CD4-positive, alpha-beta T cell (primary cell): ENCODE measurements at regions not wholly inside any gene's neighbourhood (a gene's known extent, or its start where the extent isn't known, plus 50 kb on each side); places are given as distances from the start of the nearest gene placed in this dataset.

Source experiments
- ATAC-seq: fragments of 200-7000 bp; cut with Tn5 transposase; one replicate; pipeline ENCODE4 v1.10.0; 2022; ENCODE audit warnings: mild to moderate bottlenecking; ENCODE audit not compliant: poor library complexity
- CTCF ChIA-PET: fragments of 350-600 bp; sonication (Branson Sonifier 250); formaldehyde crosslinking; loops from one replicate; lab custom pipeline; 2021; ENCODE audit warnings: antibody characterized with exemption, inconsistent platforms; lab: Charles Lee
- POLR2A ChIA-PET: fragments of 350-600 bp; sonication (Branson Sonifier 250); formaldehyde crosslinking; loops from one replicate; lab custom pipeline; 2021; ENCODE audit warnings: antibody characterized with exemption, inconsistent platforms; lab: Charles Lee
- DNase-seq, 14 experiments: peaks; one replicate each; pipeline ENCODE4 v3.0.0-alpha.2; 2013 to 2020; ENCODE audit warnings: mixed read lengths in 2 of 14
- H3K27ac ChIP-seq, 2 donors: one replicate each; pipeline versions ENCODE4 v1.5.1 to v1.7.0; 2013; ENCODE audit warnings: low read length in 2 of 2, low read depth in 1 of 2, mild to moderate bottlenecking in 1 of 2
- H3K27me3 ChIP-seq, 2 experiments: 1 replicate in 1 of 2; 2 replicates in 1 of 2; pipeline versions ENCODE4 v1.6.1 to v1.7.0; 2013; ENCODE audit warnings: low read length in 2 of 2, control low read depth in 1 of 2, mild to moderate bottlenecking in 1 of 2, moderate library complexity in 1 of 2; ENCODE audit not compliant: insufficient read depth in 2 of 2, control insufficient read depth in 1 of 2
- H3K36me3 ChIP-seq: one replicate; pipeline ENCODE4 v1.6.1; 2013; ENCODE audit warnings: low read length, control low read depth; ENCODE audit not compliant: insufficient read depth
- H3K4me1 ChIP-seq: one replicate; pipeline ENCODE4 v1.6.1; 2013; ENCODE audit warnings: low read length, control low read depth; ENCODE audit not compliant: insufficient read depth
- H3K4me3 ChIP-seq: one replicate; pipeline ENCODE4 v1.5.1; 2013; ENCODE audit warnings: mild to moderate bottlenecking, low read length, moderate library complexity
- H3K9me3 ChIP-seq, 2 experiments: 1 replicate in 1 of 2; 2 replicates in 1 of 2; pipeline versions ENCODE4 v1.6.1 to v1.7.0; 2013; ENCODE audit warnings: low read length in 2 of 2, mild to moderate bottlenecking in 2 of 2, control low read depth in 1 of 2, moderate library complexity in 1 of 2; ENCODE audit not compliant: control insufficient read depth in 1 of 2, insufficient read depth in 1 of 2
- H3K27ac Mint-ChIP-seq: one replicate; pipeline ENCODE4 v1.8.0; 2020; ENCODE audit warnings: mixed read lengths
- H3K27me3 Mint-ChIP-seq: one replicate; pipeline ENCODE4 v1.8.0; 2021; ENCODE audit warnings: mixed read lengths
- H3K36me3 Mint-ChIP-seq: one replicate; pipeline ENCODE4 v1.8.0; 2021; ENCODE audit warnings: low read depth, mixed read lengths
- H3K4me1 Mint-ChIP-seq: one replicate; pipeline ENCODE4 v1.8.0; 2021; ENCODE audit warnings: low read depth, mixed read lengths
- H3K4me3 Mint-ChIP-seq: one replicate; pipeline ENCODE4 v1.8.0; 2020; ENCODE audit warnings: mild to moderate bottlenecking, mixed read lengths
- H3K9me3 Mint-ChIP-seq: one replicate; pipeline ENCODE4 v1.8.0; 2020; ENCODE audit warnings: mixed read lengths
- CTCF ChIP-seq: fragments of 200-600 bp; IDR thresholded peaks from one replicate; pipeline ENCODE4 v1.8.0; 2022; ENCODE audit warnings: antibody characterized with exemption, mild to moderate bottlenecking
- intact Hi-C, 2 experiments: fragments of 100-400 bp; cut with DNase I in 1 of 2; cut with micrococcal nuclease in 1 of 2; formaldehyde crosslinking; loops; one replicate each; pipeline versions ENCODE4 v1.15.1 to v1.9.0; 2023 to 2025; cut with DNase I, micrococcal nuclease

- DNase-seq (no peak), ATAC-seq (no peak)
- TF ChIP-seq CTCF: no peak
- no peaks in the 10 kb centered on the region for H3K9me3 Mint-ChIP-seq
- H3K27me3 Mint-ChIP-seq: peaks cover 6% of the 10 kb centered on the region
- no peak overlapping the region for H3K27ac Mint-ChIP-seq
- Histone ChIP-seq H3K4me1 (no peaks in the 10 kb centered on the region), H3K27ac (no peak overlapping the region), H3K36me3 (no peaks in the 10 kb centered on the region), H3K9me3 (no peaks in the 10 kb centered on the region), H3K27me3 (no peaks in the 10 kb centered on the region), H3K4me3 (no peak overlapping the region)
- intact Hi-C loops: loop anchor here (2.0 to 10.0 kb wide), 2 partner anchors 322 to 324 kb away; no protein-coding TSS in a partner anchor
- POLR2A ChIA-PET: no interaction called here
- no peaks in the 10 kb centered on the region for H3K4me1 Mint-ChIP-seq
- CTCF ChIA-PET: interaction anchor here (1.3 kb wide), 1 partner anchor 251 kb away, joined by 5 read pairs; no protein-coding TSS in a partner anchor
- no peak overlapping the region for H3K4me3 Mint-ChIP-seq
- H3K36me3 Mint-ChIP-seq: no peaks in the 10 kb centered on the region
These were observed 62.8 kb upstream of the C3orf80 start for GRCh38 chr3:160162440-160162839.

GRCh38 chr3:160163229-160163878 is 61.9 kb upstream of the C3orf80 start:
- H3K4me3 ChIP-seq: no peak overlapping the region
- no peaks in the 10 kb centered on the region for H3K36me3 Mint-ChIP-seq
- no peaks in the 10 kb centered on the region for H3K9me3 Mint-ChIP-seq
- no peak overlapping the region for H3K27ac ChIP-seq
- H3K27ac Mint-ChIP-seq: no peak overlapping the region
- no peaks in the 10 kb centered on the region for H3K9me3 ChIP-seq
- DNase-seq: peak in 3 of 14 experiments; percentile 23 to 28 (median 23)
- TF ChIP-seq CTCF: peak; percentile 47
- H3K4me1 Mint-ChIP-seq: no peaks in the 10 kb centered on the region
- no peak for ATAC-seq
- CTCF ChIA-PET: interaction anchor here (1.3 kb wide), 1 partner anchor 250 kb away, joined by 5 read pairs; no protein-coding TSS in a partner anchor
- peaks cover 5% of the 10 kb centered on the region for H3K27me3 Mint-ChIP-seq
- POLR2A ChIA-PET: interaction anchor here (1.3 kb wide), 1 partner anchor 250 kb away, joined by 8 read pairs; no protein-coding TSS in a partner anchor
- no peaks in the 10 kb centered on the region for H3K4me1 ChIP-seq
- no peaks in the 10 kb centered on the region for H3K36me3 ChIP-seq
- H3K27me3 ChIP-seq: no peaks in the 10 kb centered on the region
- intact Hi-C loops: loop anchor here (1.0 to 10.0 kb wide), 3 partner anchors 250 to 323 kb away; no protein-coding TSS in a partner anchor
- H3K4me3 Mint-ChIP-seq: no peak overlapping the region

GRCh38 chr3:160168246-160168645 is 57.0 kb upstream of the C3orf80 start:
- ChIA-PET POLR2A (no interaction called here), CTCF (no interaction called here)
- Mint-ChIP-seq H3K4me1 (peaks cover 16% of the 10 kb centered on the region), H3K27me3 (no peaks in the 10 kb centered on the region), H3K4me3 (no peak overlapping the region), H3K27ac (no peak overlapping the region), H3K9me3 (no peaks in the 10 kb centered on the region), H3K36me3 (no peaks in the 10 kb centered on the region)
- DNase-seq: no peak
- ATAC-seq: no peak
- TF ChIP-seq CTCF: no peak
- H3K9me3 ChIP-seq: no peaks in the 10 kb centered on the region
- H3K4me1 ChIP-seq: peaks cover 2% of the 10 kb centered on the region
- H3K4me3 ChIP-seq: no peak overlapping the region
- H3K27me3 ChIP-seq: no peaks in the 10 kb centered on the region
- intact Hi-C loops: loop anchor here in 1 of 2 experiments (10.0 kb wide), 1 partner anchor 317 kb away; no protein-coding TSS in a partner anchor
- H3K36me3 ChIP-seq: no peaks in the 10 kb centered on the region
- H3K27ac ChIP-seq: no peak overlapping the region
